ENCODE measurements at regions not wholly inside any gene's neighbourhood (a gene's known extent, or its start where the extent isn't known, plus 50 kb on each side); places are given as distances from the start of the nearest gene placed in this dataset.

- no peak for DNase-seq
- no peak for TF ChIP-seq CTCF (IDR thresholded peaks at IDR 0.05; ENCODE audit: insufficient read depth in 1 of 2, low read depth in 1 of 2, low read length in 1 of 2, severe bottlenecking in 1 of 2, unreplicated experiment in 1 of 2)
- Mint-ChIP-seq H3K9me3 (ENCODE audit: unreplicated experiment) (no peaks in the 10 kb centered on the region), H3K27ac (ENCODE audit: unreplicated experiment) (no peak overlapping the region), H3K4me1 (ENCODE audit: low read depth, unreplicated experiment) (no peaks in the 10 kb centered on the region), H3K4me3 (ENCODE audit: unreplicated experiment) (no peak overlapping the region), H3K36me3 (ENCODE audit: insufficient read depth, unreplicated experiment) (no peaks in the 10 kb centered on the region), H3K27me3 (ENCODE audit: insufficient read depth, unreplicated experiment) (no peaks in the 10 kb centered on the region)
- Histone ChIP-seq H3K4me1 (no peaks in the 10 kb centered on the region), H3K9me3 (no peaks in the 10 kb centered on the region), H3K27me3 (replicated peaks; ENCODE audit: control insufficient read depth, insufficient read depth, low read length) (no peaks in the 10 kb centered on the region), H3K4me3 (ENCODE audit: low read depth, low read length) (no peak overlapping the region), H3K36me3 (ENCODE audit: control insufficient read depth, insufficient read depth, low read length) (no peaks in the 10 kb centered on the region)
- intact Hi-C loops (cut with micrococcal nuclease; ENCODE audit: unreplicated experiment) = no loop called here
- ChIA-PET POLR2A (no interaction called here), CTCF (interaction anchor here (0.7 kb wide), 1 partner anchor 13 kb away, joined by 4 read pairs; no protein-coding TSS in a partner anchor)
- BruUV-seq (replicated peaks) = no TSS peak
Observed at GRCh38 chr5:162221910-162222309, 154.3 kb downstream of the GABRG2 start.

GRCh38 chr5:162227075-162227474 is 159.5 kb downstream of the GABRG2 start:
- DNase-seq = no peak
- Histone ChIP-seq H3K4me3 (ENCODE audit: low read depth, low read length) (no peak overlapping the region), H3K36me3 (ENCODE audit: control insufficient read depth, insufficient read depth, low read length) (no peaks in the 10 kb centered on the region), H3K4me1 (no peaks in the 10 kb centered on the region), H3K27me3 (replicated peaks; ENCODE audit: control insufficient read depth, insufficient read depth, low read length) (no peaks in the 10 kb centered on the region), H3K9me3 (no peaks in the 10 kb centered on the region)
- BruUV-seq (replicated peaks) = no TSS peak
- Mint-ChIP-seq H3K27me3 (ENCODE audit: insufficient read depth, unreplicated experiment) (no peaks in the 10 kb centered on the region), H3K9me3 (ENCODE audit: unreplicated experiment) (peaks cover 5% of the 10 kb centered on the region), H3K36me3 (ENCODE audit: insufficient read depth, unreplicated experiment) (no peaks in the 10 kb centered on the region), H3K27ac (ENCODE audit: unreplicated experiment) (no peak overlapping the region), H3K4me1 (ENCODE audit: low read depth, unreplicated experiment) (no peaks in the 10 kb centered on the region), H3K4me3 (ENCODE audit: unreplicated experiment) (no peak overlapping the region)
- POLR2A ChIA-PET = no interaction called here
- peak in 1 of 2 experiments; percentile 1 for TF ChIP-seq CTCF (IDR thresholded peaks at IDR 0.05; ENCODE audit: insufficient read depth in 1 of 2, low read depth in 1 of 2, low read length in 1 of 2, severe bottlenecking in 1 of 2, unreplicated experiment in 1 of 2)
- CTCF ChIA-PET = no interaction called here
- intact Hi-C loops (cut with micrococcal nuclease; ENCODE audit: unreplicated experiment) = no loop called here

GRCh38 chr5:162230348-162230747 is 162.8 kb downstream of the GABRG2 start:
- H3K4me3 ChIP-seq (ENCODE audit: low read depth, low read length) = no peak overlapping the region
- CTCF ChIA-PET = no interaction called here
- no peaks in the 10 kb centered on the region for H3K36me3 ChIP-seq (ENCODE audit: control insufficient read depth, insufficient read depth, low read length)
- no peaks in the 10 kb centered on the region for H3K4me1 ChIP-seq
- intact Hi-C loops (cut with micrococcal nuclease; ENCODE audit: unreplicated experiment) = no loop called here
- H3K36me3 Mint-ChIP-seq (ENCODE audit: insufficient read depth, unreplicated experiment) = no peaks in the 10 kb centered on the region
- no peaks in the 10 kb centered on the region for H3K27me3 Mint-ChIP-seq (ENCODE audit: insufficient read depth, unreplicated experiment)
- BruUV-seq (replicated peaks) = no TSS peak
- H3K4me1 Mint-ChIP-seq (ENCODE audit: low read depth, unreplicated experiment) = no peaks in the 10 kb centered on the region
- DNase-seq = no peak
- no peak overlapping the region for H3K27ac Mint-ChIP-seq (ENCODE audit: unreplicated experiment)
- H3K4me3 Mint-ChIP-seq (ENCODE audit: unreplicated experiment) = no peak overlapping the region
- no peaks in the 10 kb centered on the region for H3K27me3 ChIP-seq (replicated peaks; ENCODE audit: control insufficient read depth, insufficient read depth, low read length)
- TF ChIP-seq CTCF (IDR thresholded peaks at IDR 0.05; ENCODE audit: insufficient read depth in 1 of 2, low read depth in 1 of 2, low read length in 1 of 2, severe bottlenecking in 1 of 2, unreplicated experiment in 1 of 2) = no peak
- H3K9me3 ChIP-seq = 0 out of 2 replicates have a peak, but pooled peaks cover 3% of the 10 kb centered on the region
- POLR2A ChIA-PET = no interaction called here
- H3K9me3 Mint-ChIP-seq (ENCODE audit: unreplicated experiment) = peaks cover 7% of the 10 kb centered on the region

All from Caco-2 (cell line).